ENCODE measurements at regions not wholly inside any gene's neighbourhood (a gene's known extent, or its start where the extent isn't known, plus 50 kb on each side); places are given as distances from the start of the nearest gene placed in this dataset.

DNA sequence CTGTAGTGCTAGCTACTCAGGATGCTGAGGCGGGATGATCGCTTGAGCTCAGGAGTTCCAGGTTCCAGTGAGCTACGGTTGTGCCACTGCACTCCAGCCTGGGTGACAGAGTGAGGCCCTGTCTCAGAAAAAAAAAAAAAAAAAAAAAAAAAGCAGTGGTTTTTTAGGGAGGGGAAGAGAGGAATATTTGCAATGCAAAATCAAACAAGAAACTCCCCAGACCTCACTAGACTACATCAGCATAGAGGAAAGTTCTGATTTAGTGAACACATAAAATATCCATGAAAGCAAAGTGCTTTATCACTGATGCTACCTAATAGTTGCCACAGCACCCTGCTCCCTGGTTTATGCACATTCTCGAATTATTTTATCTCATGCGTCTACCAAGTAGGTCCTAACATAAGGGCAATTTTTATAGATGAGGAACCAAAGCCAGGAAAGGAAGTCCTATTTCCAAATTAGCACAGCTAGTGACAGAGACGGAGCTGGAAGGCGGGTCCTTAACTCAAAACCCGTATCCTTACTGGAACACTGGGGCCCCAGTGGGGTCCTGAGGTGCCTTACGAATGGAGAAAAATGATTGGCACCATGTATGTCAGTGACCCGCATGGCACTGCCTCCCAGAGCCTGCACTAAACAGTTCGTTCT is 50.7 kb upstream of the GPR157 start:
- TF ChIP-seq, protein P1, sequence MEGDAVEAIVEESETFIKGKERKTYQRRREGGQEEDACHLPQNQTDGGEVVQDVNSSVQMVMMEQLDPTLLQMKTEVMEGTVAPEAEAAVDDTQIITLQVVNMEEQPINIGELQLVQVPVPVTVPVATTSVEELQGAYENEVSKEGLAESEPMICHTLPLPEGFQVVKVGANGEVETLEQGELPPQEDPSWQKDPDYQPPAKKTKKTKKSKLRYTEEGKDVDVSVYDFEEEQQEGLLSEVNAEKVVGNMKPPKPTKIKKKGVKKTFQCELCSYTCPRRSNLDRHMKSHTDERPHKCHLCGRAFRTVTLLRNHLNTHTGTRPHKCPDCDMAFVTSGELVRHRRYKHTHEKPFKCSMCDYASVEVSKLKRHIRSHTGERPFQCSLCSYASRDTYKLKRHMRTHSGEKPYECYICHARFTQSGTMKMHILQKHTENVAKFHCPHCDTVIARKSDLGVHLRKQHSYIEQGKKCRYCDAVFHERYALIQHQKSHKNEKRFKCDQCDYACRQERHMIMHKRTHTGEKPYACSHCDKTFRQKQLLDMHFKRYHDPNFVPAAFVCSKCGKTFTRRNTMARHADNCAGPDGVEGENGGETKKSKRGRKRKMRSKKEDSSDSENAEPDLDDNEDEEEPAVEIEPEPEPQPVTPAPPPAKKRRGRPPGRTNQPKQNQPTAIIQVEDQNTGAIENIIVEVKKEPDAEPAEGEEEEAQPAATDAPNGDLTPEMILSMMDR (IDR thresholded peaks at IDR 0.05), result no peak
- TF ChIP-seq POLR2A (IDR thresholded peaks at IDR 0.05), result no peak
